HCT116 (cell line): ENCODE measurements at regions not wholly inside any gene's neighbourhood (a gene's known extent, or its start where the extent isn't known, plus 50 kb on each side); places are given as distances from the start of the nearest gene placed in this dataset.

ENCODE experiments used
- ATAC-seq: fragments of 200-7000 bp; cut with Tn5 transposase; 2 replicates; pipeline ENCODE4 v1.9.1; 2020; ENCODE audit warnings: mild to moderate bottlenecking, moderate library complexity
- BruUV-seq: library from RNA; stranded (reverse); fragments of 400-500 nt; replicated peaks from 2 replicates; lab custom pipeline; 2021; lab: Mats Ljungman, UMichigan
- CTCF ChIA-PET: fragments of 300-600 bp; sonication (Branson Sonifier 250); formaldehyde crosslinking; loops from one replicate; lab custom pipeline; 2021; ENCODE audit warnings: antibody characterized with exemption; lab: Charles Lee
- POLR2A ChIA-PET: fragments of 300-600, 350-600 bp; sonication (Branson Sonifier 250); formaldehyde crosslinking; loops from one replicate; lab custom pipeline; 2021; ENCODE audit warnings: antibody characterized with exemption; lab: Charles Lee
- RAD21 ChIA-PET, 2 experiments: fragments of 300-600 bp; sonication (Branson Sonifier 250); formaldehyde crosslinking; loops; one replicate each; lab custom pipeline; 2023; ENCODE audit warnings: low total read pairs in 2 of 2; ENCODE audit not compliant: uncharacterized antibody in 2 of 2, unreplicated experiment in 2 of 2, low non-redundant PET in 1 of 2; lab: Charles Lee
- DNase-seq: peaks from one replicate; pipeline ENCODE4 v3.0.0-alpha.2; 2010; ENCODE audit warnings: low read depth, low spot score
- H2AFZ ChIP-seq: fragments of 200-600 bp; shearing (Covaris generic), sonication (generic); 2 replicates; pipeline ENCODE4 v1.6.1; 2017; ENCODE audit warnings: low read depth, mixed run types, mixed read lengths, antibody characterized with exemption, low read length; ENCODE audit not compliant: poor library complexity, severe bottlenecking
- H3K27ac ChIP-seq: 2 replicates; pipeline ENCODE4 v1.5.1; 2012; ENCODE audit warnings: low read depth, low read length
- H3K27me3 ChIP-seq: fragments of 200-600 bp; sonication (generic); 2 replicates; pipeline ENCODE4 v1.6.1; 2016; ENCODE audit warnings: mixed run types, low read length, mixed read lengths; ENCODE audit not compliant: insufficient read depth
- H3K36me3 ChIP-seq, 2 experiments: fragments of 200-500 bp in 1 of 2; fragments of 200-600 bp in 1 of 2; sonication (Bioruptor generic) in 1 of 2; sonication (generic) in 1 of 2; 2 replicates each; pipeline versions ENCODE4 v1.5.1 to v1.6.1; 2014 to 2016; ENCODE audit warnings: low read length in 2 of 2, inconsistent platforms in 1 of 2, mixed read lengths in 1 of 2, mixed run types in 1 of 2; ENCODE audit not compliant: insufficient read depth in 2 of 2, control insufficient read depth in 1 of 2
- H3K4me1 ChIP-seq, 2 experiments: fragments of 200-600 bp in 1 of 2; sonication (generic) in 1 of 2; 2 replicates each; pipeline versions ENCODE4 v1.5.1 to v1.6.1; 2012 to 2017; ENCODE audit warnings: low read length in 2 of 2, inconsistent platforms in 1 of 2, mild to moderate bottlenecking in 1 of 2, mixed read lengths in 1 of 2, mixed run types in 1 of 2, moderate library complexity in 1 of 2; ENCODE audit not compliant: insufficient read depth in 2 of 2, control insufficient read depth in 1 of 2
- H3K4me2 ChIP-seq: fragments of 200-600 bp; sonication (generic); 2 replicates; pipeline ENCODE4 v1.6.1; 2017; ENCODE audit warnings: mixed run types, low read length, mixed read lengths
- H3K4me3 ChIP-seq, 2 experiments: fragments of 200-600 bp in 1 of 2; sonication (generic) in 1 of 2; replicated peaks in 1 of 2; 2 replicates each; pipeline ENCODE4 v1.5.1; 2011 to 2016; ENCODE audit warnings: low read length in 2 of 2, control low read depth in 1 of 2, low read depth in 1 of 2, mild to moderate bottlenecking in 1 of 2, mixed read lengths in 1 of 2, mixed run types in 1 of 2
- H3K79me2 ChIP-seq: fragments of 200-600 bp; sonication (generic); 2 replicates; pipeline ENCODE4 v1.6.1; 2017; ENCODE audit warnings: mild to moderate bottlenecking, mixed run types, low read length, moderate library complexity, mixed read lengths; ENCODE audit not compliant: insufficient read depth
- H3K9ac ChIP-seq: fragments of 200-600 bp; sonication (generic); 2 replicates; pipeline ENCODE4 v1.6.1; 2016; ENCODE audit warnings: low read length, mixed read lengths
- H3K9me2 ChIP-seq: fragments of 200-600 bp; sonication (generic), shearing (Covaris generic); 2 replicates; pipeline ENCODE4 v1.6.1; 2017; ENCODE audit warnings: mixed run types, mild to moderate bottlenecking, moderate library complexity; ENCODE audit not compliant: insufficient read depth
- H3K9me3 ChIP-seq, 2 experiments: fragments of 200-500 bp in 1 of 2; fragments of 200-600 bp in 1 of 2; sonication (Bioruptor generic) in 1 of 2; sonication (generic) in 1 of 2; 2 replicates each; pipeline ENCODE4 v1.6.1; 2014 to 2017; ENCODE audit warnings: low read length in 2 of 2, mixed read lengths in 2 of 2, inconsistent platforms in 1 of 2, low read depth in 1 of 2, mild to moderate bottlenecking in 1 of 2, mixed run types in 1 of 2, moderate library complexity in 1 of 2; ENCODE audit not compliant: control insufficient read depth in 1 of 2, insufficient read depth in 1 of 2
- H4K20me1 ChIP-seq: fragments of 200-600 bp; sonication (generic), shearing (Covaris generic); 2 replicates; pipeline ENCODE4 v1.6.1; 2017; ENCODE audit warnings: mixed run types, mild to moderate bottlenecking, moderate library complexity; ENCODE audit not compliant: insufficient read depth
- ATF3 ChIP-seq: IDR thresholded peaks from 2 replicates; pipeline ENCODE4 v1.6.1; 2012
- CBX3 ChIP-seq: IDR thresholded peaks from 2 replicates; pipeline ENCODE4 v1.6.1; 2012; ENCODE audit warnings: low read depth
- CEBPB ChIP-seq: IDR thresholded peaks from 2 replicates; pipeline ENCODE4 v1.6.1; 2012; ENCODE audit warnings: low read depth
- EGR1 ChIP-seq: IDR thresholded peaks from 2 replicates; pipeline ENCODE4 v1.6.1; 2012; ENCODE audit warnings: low read depth
- FOSL1 ChIP-seq: IDR thresholded peaks from 2 replicates; pipeline ENCODE4 v1.6.1; 2012; ENCODE audit warnings: low read depth
- JUND ChIP-seq: IDR thresholded peaks from 2 replicates; pipeline ENCODE4 v1.6.1; 2012
- MAX ChIP-seq: IDR thresholded peaks from 2 replicates; pipeline ENCODE4 v1.6.1; 2012
- POLR2A ChIP-seq: IDR thresholded peaks from 2 replicates; pipeline ENCODE4 v1.7.0; 2011; ENCODE audit warnings: borderline replicate concordance; ENCODE audit not compliant: insufficient read depth, insufficient read length; ENCODE audit errors: extremely low read depth
- POLR2AphosphoS5 ChIP-seq: IDR thresholded peaks from 2 replicates; pipeline ENCODE4 v1.6.1; 2011; ENCODE audit warnings: mild to moderate bottlenecking, low read depth, low read length, moderate library complexity
- SIN3A ChIP-seq: IDR thresholded peaks from 2 replicates; pipeline ENCODE4 v1.6.1; 2012; ENCODE audit warnings: low read depth
- SP1 ChIP-seq: IDR thresholded peaks from 2 replicates; pipeline ENCODE4 v1.6.1; 2012; ENCODE audit warnings: low read depth
- SRF ChIP-seq: IDR thresholded peaks from 2 replicates; pipeline ENCODE4 v1.6.1; 2012; ENCODE audit warnings: low read depth
- ZBTB33 ChIP-seq: IDR thresholded peaks from 2 replicates; pipeline ENCODE4 v1.6.1; 2011; ENCODE audit warnings: mild to moderate bottlenecking, low read length, moderate library complexity; ENCODE audit not compliant: insufficient replicate concordance; ENCODE audit errors: extremely low read depth
- ZFX ChIP-seq: fragments of 450-650 bp; IDR thresholded peaks from 2 replicates; pipeline ENCODE4 v1.6.1; 2017
- intact Hi-C: fragments of 100-400 bp; cut with micrococcal nuclease; formaldehyde crosslinking; loops from 2 replicates; pipeline ENCODE4 v1.10.0; 2022

- Histone ChIP-seq H3K27ac (no peak overlapping the region), H3K9me3 (no peaks in the 10 kb centered on the region), H3K27me3 (no peaks in the 10 kb centered on the region), H2AFZ (no peak overlapping the region), H3K79me2 (no peaks in the 10 kb centered on the region), H4K20me1 (no peaks in the 10 kb centered on the region), H3K36me3 (no peaks in the 10 kb centered on the region), H3K4me2 (no peak overlapping the region), H3K4me3 (no peak overlapping the region), H3K4me1 (no peaks in the 10 kb centered on the region), H3K9ac (no peak overlapping the region), H3K9me2 (no peaks in the 10 kb centered on the region)
- intact Hi-C loops = no loop called here
- RAD21 ChIA-PET = no interaction called here
- TF ChIP-seq CEBPB = no peak
- TF ChIP-seq ZFX = no peak
- no peak for TF ChIP-seq SIN3A
- no peak for TF ChIP-seq FOSL1
- POLR2A ChIA-PET = no interaction called here
- CTCF ChIA-PET = no interaction called here
- no peak for ATAC-seq
- no TSS peak for BruUV-seq
- no peak for DNase-seq
Measured at GRCh38 chr18:78766651-78767533, 212.7 kb upstream of the SALL3 start.

- TF ChIP-seq POLR2A (no peak), JUND (no peak), SP1 (no peak), POLR2AphosphoS5 (no peak), MAX (no peak), CBX3 (no peak), ATF3 (no peak), SRF (no peak), SIN3A (no peak), EGR1 (no peak), ZBTB33 (no peak), FOSL1 (no peak)
- TF ChIP-seq, all 23 proteins: peak for 0
- no TSS peak for BruUV-seq
- no peak overlapping the region for H3K27ac ChIP-seq
- no peaks in the 10 kb centered on the region for H4K20me1 ChIP-seq
- DNase-seq (no peak), ATAC-seq (no peak)
- no peaks in the 10 kb centered on the region for H3K79me2 ChIP-seq
- no peaks in the 10 kb centered on the region for H3K9me2 ChIP-seq
- H3K9ac ChIP-seq = no peak overlapping the region
- intact Hi-C loops = no loop called here
- no peak overlapping the region for H3K4me2 ChIP-seq
- no peaks in the 10 kb centered on the region for H3K4me1 ChIP-seq
- no peaks in the 10 kb centered on the region for H3K36me3 ChIP-seq
- no peaks in the 10 kb centered on the region for H3K27me3 ChIP-seq
- H3K4me3 ChIP-seq = no peak overlapping the region
- H3K9me3 ChIP-seq = no peaks in the 10 kb centered on the region
- ChIA-PET POLR2A (no interaction called here), CTCF (no interaction called here), RAD21 (no interaction called here)
- no peak overlapping the region for H2AFZ ChIP-seq
Measured at GRCh38 chr18:78767648-78768071, 212.0 kb upstream of the SALL3 start.
